GM23338 (cell line): ENCODE measurements at regions not wholly inside any gene's neighbourhood (a gene's known extent, or its start where the extent isn't known, plus 50 kb on each side); places are given as distances from the start of the nearest gene placed in this dataset.

ENCODE experiments used
- CTCF ChIP-seq, 2 experiments: fragments of 200-600 bp in 1 of 2; sonication (generic) in 1 of 2; conservative IDR thresholded peaks; 2 replicates each; pipeline versions ENCODE4 v1.5.1 to v1.6.1; 2016 to 2017; ENCODE audit warnings: antibody characterized with exemption in 2 of 2, low read depth in 2 of 2, mild to moderate bottlenecking in 2 of 2, moderate library complexity in 1 of 2
- POLR2AphosphoS5 ChIP-seq: IDR thresholded peaks from 2 replicates; pipeline ENCODE4 v1.6.1; 2016; ENCODE audit warnings: antibody characterized with exemption, low read depth

GRCh38 chr4:173919861-173920260 is 363.6 kb downstream of the FBXO8 start:
- TF ChIP-seq POLR2AphosphoS5 = no peak
- no peak for TF ChIP-seq CTCF (conservative IDR thresholded peaks at IDR 0.05; ENCODE audit: low read depth in 2 of 2)
